ENCODE measurements at regions not wholly inside any gene's neighbourhood (a gene's known extent, or its start where the extent isn't known, plus 50 kb on each side); places are given as distances from the start of the nearest gene placed in this dataset.
"Not testable (repeated sequence)": the region's sequence is repeated elsewhere in the genome, so short reads cannot be mapped to it uniquely, and the experiment has no call there.

GRCh38 chr7:85908051-85908450 lies 721.2 kb upstream of the SEMA3D start:
- no peaks in the 10 kb centered on the region for H3K4me1 Mint-ChIP-seq
- no peaks in the 10 kb centered on the region for H3K27me3 Mint-ChIP-seq (ENCODE audit: low read depth, poor library complexity)
- no peak for TF ChIP-seq CTCF (IDR thresholded peaks at IDR 0.05)
- no peak for DNase-seq
- H3K36me3 Mint-ChIP-seq (ENCODE audit: low read depth), result no peaks in the 10 kb centered on the region
- H3K27ac Mint-ChIP-seq, result no peak overlapping the region
- no peak overlapping the region for H3K4me3 Mint-ChIP-seq
- H3K9me3 Mint-ChIP-seq, result peaks cover 4% of the 10 kb centered on the region

GRCh38 chr7:85897967-85898366 lies 711.1 kb upstream of the SEMA3D start:
- no peak overlapping the region for H3K27ac Mint-ChIP-seq
- H3K36me3 Mint-ChIP-seq (ENCODE audit: low read depth), result no peaks in the 10 kb centered on the region
- no peak for DNase-seq
- H3K4me1 Mint-ChIP-seq, result no peaks in the 10 kb centered on the region
- H3K9me3 Mint-ChIP-seq, result no peaks in the 10 kb centered on the region
- H3K4me3 Mint-ChIP-seq, result no peak overlapping the region
- TF ChIP-seq CTCF (IDR thresholded peaks at IDR 0.05), result no peak
- H3K27me3 Mint-ChIP-seq (ENCODE audit: low read depth, poor library complexity), result peaks cover 3% of the 10 kb centered on the region

GRCh38 chr7:85896531-85896930 lies 709.7 kb upstream of the SEMA3D start:
- Mint-ChIP-seq H3K36me3 (ENCODE audit: low read depth) (no peaks in the 10 kb centered on the region), H3K27ac (no peak overlapping the region), H3K4me1 (no peaks in the 10 kb centered on the region), H3K9me3 (no peaks in the 10 kb centered on the region), H3K27me3 (ENCODE audit: low read depth, poor library complexity) (peaks cover 3% of the 10 kb centered on the region), H3K4me3 (no peak overlapping the region)
- no peak for DNase-seq
- TF ChIP-seq CTCF (IDR thresholded peaks at IDR 0.05), result no peak

- no peak overlapping the region for H3K4me3 Mint-ChIP-seq
- DNase-seq, result no peak
- no peak for TF ChIP-seq CTCF (IDR thresholded peaks at IDR 0.05)
- H3K27ac Mint-ChIP-seq, result no peak overlapping the region
- H3K36me3 Mint-ChIP-seq (ENCODE audit: low read depth), result no peaks in the 10 kb centered on the region
- no peaks in the 10 kb centered on the region for H3K4me1 Mint-ChIP-seq
- no peaks in the 10 kb centered on the region for H3K9me3 Mint-ChIP-seq
- H3K27me3 Mint-ChIP-seq (ENCODE audit: low read depth, poor library complexity), result peaks cover 3% of the 10 kb centered on the region
Observed at GRCh38 chr7:85895835-85896234, 709.0 kb upstream of the SEMA3D start.

GRCh38 chr7:85891900-85892299 lies 705.0 kb upstream of the SEMA3D start:
- not testable (repeated sequence) for H3K4me3 Mint-ChIP-seq; H3K36me3 Mint-ChIP-seq (ENCODE audit: low read depth); H3K27me3 Mint-ChIP-seq (ENCODE audit: low read depth, poor library complexity); DNase-seq; H3K9me3 Mint-ChIP-seq; H3K27ac Mint-ChIP-seq; H3K4me1 Mint-ChIP-seq

- Mint-ChIP-seq H3K27me3 (ENCODE audit: low read depth, poor library complexity) (no peaks in the 10 kb centered on the region), H3K9me3 (no peaks in the 10 kb centered on the region), H3K4me3 (no peak overlapping the region), H3K27ac (no peak overlapping the region), H3K36me3 (ENCODE audit: low read depth) (no peaks in the 10 kb centered on the region), H3K4me1 (no peaks in the 10 kb centered on the region)
- DNase-seq, result no peak
- TF ChIP-seq CTCF (IDR thresholded peaks at IDR 0.05), result peak; percentile 72
Observed at GRCh38 chr7:85890244-85890811, 703.5 kb upstream of the SEMA3D start.

All from nephron progenitor cell (in vitro differentiated cells).